CD4-positive, alpha-beta T cell treated with Interleukin-21 for 1 hour (primary cell): ENCODE measurements at regions not wholly inside any gene's neighbourhood (a gene's known extent, or its start where the extent isn't known, plus 50 kb on each side); places are given as distances from the start of the nearest gene placed in this dataset.

ENCODE experiments used
- DNase-seq: peaks from one replicate; pipeline ENCODE4 v3.0.0-alpha.2; 2020

GRCh38 chr6:144739873-144740272, 454.7 kb downstream of the UTRN start:
- no peak for DNase-seq

- DNase-seq: no peak
These were observed 456.5 kb downstream of the UTRN start for GRCh38 chr6:144741659-144742058.

GRCh38 chr6:144742779-144743178, 457.6 kb downstream of the UTRN start:
- DNase-seq: no peak

- DNase-seq: no peak
These were observed 459.6 kb downstream of the UTRN start for GRCh38 chr6:144744720-144745119.

GRCh38 chr6:144745439-144745838, 460.3 kb downstream of the UTRN start:
- no peak for DNase-seq

- no peak for DNase-seq
These were observed 461.9 kb downstream of the UTRN start for GRCh38 chr6:144746902-144747469.

GRCh38 chr6:144749263-144749662, 464.1 kb downstream of the UTRN start:
- no peak for DNase-seq

GRCh38 chr6:144753023-144753705, 468.0 kb downstream of the UTRN start:
- no peak for DNase-seq

GRCh38 chr6:144756469-144756868, 471.3 kb downstream of the UTRN start:
- DNase-seq: no peak

GRCh38 chr6:144757299-144757698, 472.2 kb downstream of the UTRN start:
- no peak for DNase-seq

- DNase-seq: no peak
These were observed 472.6 kb downstream of the UTRN start for GRCh38 chr6:144757730-144758129.

- DNase-seq: no peak
These were observed 473.5 kb downstream of the UTRN start for GRCh38 chr6:144758602-144759001.

GRCh38 chr6:144762469-144762868, 477.3 kb downstream of the UTRN start:
- no peak for DNase-seq

GRCh38 chr6:144767051-144767450, 481.9 kb downstream of the UTRN start:
- no peak for DNase-seq

- no peak for DNase-seq
These were observed 483.5 kb downstream of the UTRN start for GRCh38 chr6:144768551-144769075.

GRCh38 chr6:144769142-144769541, 484.0 kb downstream of the UTRN start:
- DNase-seq: no peak

GRCh38 chr6:144776031-144776819, 491.1 kb downstream of the UTRN start:
- no peak for DNase-seq

GRCh38 chr6:144777249-144777648, 492.1 kb downstream of the UTRN start:
- no peak for DNase-seq

- no peak for DNase-seq
These were observed 492.9 kb downstream of the UTRN start for GRCh38 chr6:144778056-144778455.

- no peak for DNase-seq
These were observed 493.8 kb downstream of the UTRN start for GRCh38 chr6:144778773-144779492.

GRCh38 chr6:144781836-144782235, 496.7 kb downstream of the UTRN start:
- DNase-seq: no peak

- DNase-seq: no peak
These were observed 497.5 kb downstream of the UTRN start for GRCh38 chr6:144782634-144783033.

- no peak for DNase-seq
These were observed 499.9 kb downstream of the UTRN start for GRCh38 chr6:144785056-144785455.
